Lower leg skin (tissue), 3 donors: ENCODE measurements at regions not wholly inside any gene's neighbourhood (a gene's known extent, or its start where the extent isn't known, plus 50 kb on each side); places are given as distances from the start of the nearest gene placed in this dataset.

Experiments
- POLR2A ChIP-seq, 2 donors: fragments of 450-650 bp; IDR thresholded peaks; one replicate each; pipeline ENCODE4 v1.6.1; 2016 to 2017; ENCODE audit warnings: antibody characterized with exemption in 2 of 2, mild to moderate bottlenecking in 1 of 2, moderate library complexity in 1 of 2
- TF ChIP-seq, protein P1 (sequence below), 3 donors: fragments of 450-650 bp; IDR thresholded peaks; one replicate each; pipeline ENCODE4 v1.5.1; 2016; ENCODE audit warnings: antibody characterized with exemption in 3 of 3, mild to moderate bottlenecking in 3 of 3, moderate library complexity in 2 of 3

GRCh38 chr5:87729781-87730180 is 317.1 kb upstream of the CCNH start:
- TF ChIP-seq, protein P1, sequence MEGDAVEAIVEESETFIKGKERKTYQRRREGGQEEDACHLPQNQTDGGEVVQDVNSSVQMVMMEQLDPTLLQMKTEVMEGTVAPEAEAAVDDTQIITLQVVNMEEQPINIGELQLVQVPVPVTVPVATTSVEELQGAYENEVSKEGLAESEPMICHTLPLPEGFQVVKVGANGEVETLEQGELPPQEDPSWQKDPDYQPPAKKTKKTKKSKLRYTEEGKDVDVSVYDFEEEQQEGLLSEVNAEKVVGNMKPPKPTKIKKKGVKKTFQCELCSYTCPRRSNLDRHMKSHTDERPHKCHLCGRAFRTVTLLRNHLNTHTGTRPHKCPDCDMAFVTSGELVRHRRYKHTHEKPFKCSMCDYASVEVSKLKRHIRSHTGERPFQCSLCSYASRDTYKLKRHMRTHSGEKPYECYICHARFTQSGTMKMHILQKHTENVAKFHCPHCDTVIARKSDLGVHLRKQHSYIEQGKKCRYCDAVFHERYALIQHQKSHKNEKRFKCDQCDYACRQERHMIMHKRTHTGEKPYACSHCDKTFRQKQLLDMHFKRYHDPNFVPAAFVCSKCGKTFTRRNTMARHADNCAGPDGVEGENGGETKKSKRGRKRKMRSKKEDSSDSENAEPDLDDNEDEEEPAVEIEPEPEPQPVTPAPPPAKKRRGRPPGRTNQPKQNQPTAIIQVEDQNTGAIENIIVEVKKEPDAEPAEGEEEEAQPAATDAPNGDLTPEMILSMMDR (IDR thresholded peaks at IDR 0.05), result no peak
- no peak for TF ChIP-seq POLR2A (IDR thresholded peaks at IDR 0.05)
